AG20443 (cell line): ENCODE measurements at regions not wholly inside any gene's neighbourhood (a gene's known extent, or its start where the extent isn't known, plus 50 kb on each side); places are given as distances from the start of the nearest gene placed in this dataset.
"Not testable (repeated sequence)": the region's sequence is repeated elsewhere in the genome, so short reads cannot be mapped to it uniquely, and the experiment has no call there.

Source experiments
- DNase-seq: peaks from one replicate; pipeline ENCODE4 v3.0.0; 2012; ENCODE audit warnings: low spot score, mixed read lengths

- not testable (repeated sequence) for DNase-seq
Measured at GRCh38 chr5:134471858-134472449, 53.5 kb upstream of the JADE2 start.

GRCh38 chr5:134468921-134469400 is 56.5 kb upstream of the JADE2 start:
- DNase-seq: peak; percentile 2

- no peak for DNase-seq
Measured at GRCh38 chr5:134467231-134467630, 55.5 kb upstream of the CDKN2AIPNL start.

- DNase-seq: peak; percentile 86
Measured at GRCh38 chr5:134466241-134467069, 54.8 kb upstream of the CDKN2AIPNL start.

GRCh38 chr5:134465816-134466240 is 54.1 kb upstream of the CDKN2AIPNL start:
- DNase-seq: peak; percentile 98

- DNase-seq: no peak
Measured at GRCh38 chr5:134464988-134465815, 53.5 kb upstream of the CDKN2AIPNL start.

GRCh38 chr5:134463991-134464760 is 52.5 kb upstream of the CDKN2AIPNL start:
- no peak for DNase-seq

- DNase-seq: no peak
Measured at GRCh38 chr5:134463176-134463720, 51.6 kb upstream of the CDKN2AIPNL start.

GRCh38 chr5:134462761-134463160 is 51.1 kb upstream of the CDKN2AIPNL start:
- DNase-seq: no peak

GRCh38 chr5:134462047-134462575 is 50.4 kb upstream of the CDKN2AIPNL start:
- DNase-seq: no peak
